K562 (cell line): ENCODE measurements at regions not wholly inside any gene's neighbourhood (a gene's known extent, or its start where the extent isn't known, plus 50 kb on each side); places are given as distances from the start of the nearest gene placed in this dataset.

Experiments used
- ATAC-seq: fragments of 200-7000 bp; cut with Tn5 transposase; 3 replicates; pipeline ENCODE4 v1.9.1; 2020; ENCODE audit warnings: moderate library complexity
- BruUV-seq: library from RNA; stranded (reverse); fragments of 400-500 nt; replicated peaks from 2 replicates; lab custom pipeline; 2021; lab: Mats Ljungman, UMichigan
- CTCF ChIA-PET: fragments of 300-600 bp; formaldehyde crosslinking; extraction: SDS; loops from one replicate; lab custom pipeline; 2021; ENCODE audit warnings: low intra/inter-chr PET ratio; lab: Yijun Ruan, JAX
- POLR2A ChIA-PET: fragments of 300-600, 350-650 bp; sonication (Branson Sonifier 250); formaldehyde crosslinking; extraction: SDS; loops from one replicate; lab custom pipeline; 2021; ENCODE audit warnings: antibody characterized with exemption, inconsistent platforms; lab: Yijun Ruan, JAX
- DNase-seq, 4 experiments: peaks; one replicate each; pipeline versions ENCODE4 v3.0.0 to v3.0.0-alpha.2; 2011 to 2018; ENCODE audit warnings: low spot score in 3 of 4, mixed read lengths in 3 of 4; ENCODE audit errors: extremely low read depth in 1 of 4
- FAIRE-seq: peaks from 2 replicates; lab custom pipeline; 2011; peaks lifted over from hg19 to GRCh38; lab: Jason Lieb, UNC
- H2AFZ ChIP-seq: 2 replicates; pipeline ENCODE4 v1.6.0; 2011; ENCODE audit warnings: low read depth, low read length, control low read depth, inconsistent platforms
- H3K27ac ChIP-seq: fragments of 200-600 bp; 3 replicates; pipeline ENCODE4 v1.8.0; 2011; ENCODE audit warnings: low read depth, mild to moderate bottlenecking, control low read depth, inconsistent platforms, low read length, moderate library complexity, mixed read lengths; ENCODE audit errors: extremely low read depth
- H3K27me3 ChIP-seq, 2 experiments: fragments of 300-600 bp in 1 of 2; 2 replicates in 1 of 2; 3 replicates in 1 of 2; pipeline versions ENCODE4 v1.6.0 to v1.8.0; 2011; ENCODE audit warnings: inconsistent platforms in 2 of 2, low read length in 2 of 2, mild to moderate bottlenecking in 1 of 2, mixed read lengths in 1 of 2, moderate library complexity in 1 of 2; ENCODE audit not compliant: control insufficient read depth in 2 of 2, insufficient read depth in 2 of 2
- H3K36me3 ChIP-seq: fragments of 300-600 bp; 3 replicates; pipeline ENCODE4 v1.8.0; 2011; ENCODE audit warnings: mild to moderate bottlenecking, low read length, inconsistent platforms; ENCODE audit not compliant: control insufficient read depth, insufficient read depth
- H3K4me1 ChIP-seq, 2 experiments: fragments of 200-600 bp in 1 of 2; replicated peaks in 1 of 2; 2 replicates in 1 of 2; 3 replicates in 1 of 2; pipeline versions ENCODE4 v1.5.1 to v1.8.0; 2011; ENCODE audit warnings: inconsistent platforms in 2 of 2, low read length in 2 of 2, mild to moderate bottlenecking in 1 of 2, mixed read lengths in 1 of 2, moderate library complexity in 1 of 2; ENCODE audit not compliant: control insufficient read depth in 2 of 2, insufficient read depth in 2 of 2
- H3K4me2 ChIP-seq: 2 replicates; pipeline ENCODE4 v1.6.1; 2011; ENCODE audit warnings: low read length, control low read depth, inconsistent platforms, mixed read lengths; ENCODE audit not compliant: insufficient read depth
- H3K4me3 ChIP-seq: fragments of 200-600 bp; sonication (generic), shearing (Covaris generic); 2 replicates; pipeline ENCODE4 v1.5.1; 2016; ENCODE audit warnings: control low read depth, inconsistent platforms
- H3K79me2 ChIP-seq: fragments of 200-600 bp; 3 replicates; pipeline ENCODE4 v1.8.0; 2011; ENCODE audit warnings: low read length, inconsistent platforms; ENCODE audit not compliant: control insufficient read depth, insufficient read depth
- H3K9ac ChIP-seq, 2 experiments: 2 replicates each; pipeline versions ENCODE4 v1.6.0 to v1.6.1; 2011; ENCODE audit warnings: low read depth in 2 of 2, low read length in 2 of 2, control low read depth in 1 of 2, inconsistent platforms in 1 of 2, mild to moderate bottlenecking in 1 of 2, mixed read lengths in 1 of 2; ENCODE audit not compliant: insufficient read depth in 1 of 2
- H3K9me1 ChIP-seq: one replicate; pipeline ENCODE4 v1.6.0; 2011; ENCODE audit warnings: inconsistent platforms, mild to moderate bottlenecking, low read length, moderate library complexity; ENCODE audit not compliant: control insufficient read depth, insufficient read depth
- H3K9me3 ChIP-seq: replicated peaks from 2 replicates; pipeline ENCODE4 v1.5.1; 2011; ENCODE audit warnings: low read depth, low read length, inconsistent platforms; ENCODE audit not compliant: control insufficient read depth, insufficient read depth
- H4K20me1 ChIP-seq: replicated peaks from 2 replicates; pipeline ENCODE4 v1.6.1; 2011; ENCODE audit warnings: low read length, inconsistent platforms, mixed read lengths; ENCODE audit not compliant: control insufficient read depth, insufficient read depth
- EP400 ChIP-seq: fragments of 450-650 bp; IDR thresholded peaks from 2 replicates; pipeline ENCODE4 v1.6.1; 2017; ENCODE audit warnings: antibody characterized with exemption, mild to moderate bottlenecking, moderate library complexity
- EZH2 ChIP-seq: IDR thresholded peaks from 2 replicates; pipeline ENCODE4 v1.6.1; 2012; ENCODE audit warnings: low read depth, mild to moderate bottlenecking, inconsistent platforms, low read length, borderline replicate concordance
- GTF2F1 ChIP-seq: IDR thresholded peaks from 2 replicates; pipeline ENCODE4 v1.6.1; 2011; ENCODE audit warnings: low read depth, low read length, improper control_type of control experiment
- NKRF ChIP-seq: fragments of 450-650 bp; IDR thresholded peaks from 2 replicates; pipeline ENCODE4 v1.6.1; 2016; ENCODE audit warnings: borderline replicate concordance
- TAF1 ChIP-seq: IDR thresholded peaks from 2 replicates; pipeline ENCODE4 v1.6.1; 2011; ENCODE audit warnings: mild to moderate bottlenecking, low read length, moderate library complexity; ENCODE audit not compliant: insufficient read depth, control insufficient read depth, severe bottlenecking; ENCODE audit errors: extremely low read depth
- WGBS: fragments of 100-300 bp; shearing (Covaris generic); methylation state at CpG from one replicate; pipeline ENCODE4 v1.1.6; 2016; ENCODE audit warnings: low coverage, mixed read lengths; ENCODE audit not compliant: insufficient coverage; ENCODE audit errors: missing lambda C conversion rate; 5-methylcytosine and 5-hydroxymethylcytosine counted together
- in situ Hi-C: fragments of 300-500 bp; cut with MboI; formaldehyde crosslinking; loops from 4 replicates; pipeline ENCODE4 v1.15.0; 2018; ENCODE audit warnings: inconsistent platforms, mixed read lengths
- intact Hi-C: fragments of 100-400 bp; cut with micrococcal nuclease; formaldehyde crosslinking; loops from 2 replicates; pipeline ENCODE4 v1.14.2; 2022
- TF ChIP-seq, protein P1 (sequence below), 2 experiments: fragments of 450-650 bp in 1 of 2; sonication (generic) in 1 of 2; formaldehyde crosslinking in 1 of 2; IDR thresholded peaks in 1 of 2; conservative IDR thresholded peaks in 1 of 2; 2 replicates each; pipeline versions ENCODE4 v1.6.1 to v1.8.1; 2016 to 2023; ENCODE audit warnings: mild to moderate bottlenecking in 2 of 2, moderate library complexity in 2 of 2, inconsistent platforms in 1 of 2, missing genetic modification reagents in 1 of 2

GRCh38 chr11:130691581-130691980 is 224.7 kb downstream of the SNX19 start (continued):
- no peak for TF ChIP-seq NKRF
- TF ChIP-seq, protein P1, sequence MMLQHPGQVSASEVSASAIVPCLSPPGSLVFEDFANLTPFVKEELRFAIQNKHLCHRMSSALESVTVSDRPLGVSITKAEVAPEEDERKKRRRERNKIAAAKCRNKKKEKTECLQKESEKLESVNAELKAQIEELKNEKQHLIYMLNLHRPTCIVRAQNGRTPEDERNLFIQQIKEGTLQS (IDR thresholded peaks at IDR 0.05), result no peak
- TF ChIP-seq, protein P1 (CRISPR knock-in tag; conservative IDR thresholded peaks at IDR 0.05), result no peak

DNA sequence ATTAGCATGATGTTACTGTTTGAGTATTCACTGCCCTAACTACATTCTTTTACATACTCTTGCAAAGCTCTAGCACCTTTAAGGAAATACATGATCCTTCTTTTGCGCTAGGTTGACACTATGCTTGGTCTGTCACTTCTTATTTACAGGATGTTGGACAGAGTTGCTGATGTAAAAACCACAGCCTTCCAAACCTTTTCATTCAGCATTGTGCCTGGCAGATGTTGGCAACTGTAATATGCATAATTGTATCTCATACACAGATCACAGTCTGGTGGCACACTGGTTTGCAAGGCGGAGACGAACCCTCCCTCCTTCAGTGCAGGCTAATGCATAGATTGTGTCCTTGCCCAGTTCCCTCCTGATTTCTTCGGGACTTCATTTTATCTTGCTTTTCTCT is 224.1 kb downstream of the SNX19 start:
- Histone ChIP-seq H4K20me1 (no peaks in the 10 kb centered on the region), H3K27ac (no peak overlapping the region), H3K4me2 (no peak overlapping the region), H3K4me3 (no peak overlapping the region), H3K9me3 (no peaks in the 10 kb centered on the region), H3K4me1 (no peaks in the 10 kb centered on the region), H3K9ac (no peak overlapping the region), H3K79me2 (no peaks in the 10 kb centered on the region), H3K9me1 (no peaks in the 10 kb centered on the region), H3K36me3 (no peaks in the 10 kb centered on the region), H3K27me3 (peaks cover 0 to 6% of the 10 kb centered on the region in 2 experiments; a peak in 2 of 5 replicates), H2AFZ (no peak overlapping the region)
- TF ChIP-seq EZH2 (no peak), TAF1 (no peak), EP400 (no peak), GTF2F1 (no peak)
- WGBS, result 2% methylated on average over 4 of the region's 4 CpGs
- ATAC-seq (no peak), FAIRE-seq (no peak), DNase-seq (no peak)
- intact Hi-C loops (no loop called here), in situ Hi-C loops (no loop called here)
- POLR2A ChIA-PET, result no interaction called here
- BruUV-seq, result no TSS peak
- CTCF ChIA-PET, result no interaction called here
